ENCODE measurements at regions not wholly inside any gene's neighbourhood (a gene's known extent, or its start where the extent isn't known, plus 50 kb on each side); places are given as distances from the start of the nearest gene placed in this dataset.

- TF ChIP-seq CTCF (IDR thresholded peaks at IDR 0.05), result no peak
- no peak for TF ChIP-seq POLR2A (IDR thresholded peaks at IDR 0.05)
- H3K9me3 ChIP-seq, result no peaks in the 10 kb centered on the region
- intact Hi-C loops (cut with DNase I), result no loop called here
- WGBS, 2 donors, result 75% methylated on average over 2 of the region's 2 CpGs; no CpG with 5 or more reads in 1 of the 2 donors
- H3K4me1 ChIP-seq, result no peaks in the 10 kb centered on the region
- H3K27me3 ChIP-seq, result no peaks in the 10 kb centered on the region
- DNase-seq, result no peak
- no peak overlapping the region for H3K27ac ChIP-seq
- no peaks in the 10 kb centered on the region for H3K36me3 ChIP-seq
- H3K4me3 ChIP-seq (replicated peaks in 1 of 3), result no peak overlapping the region
Measured at GRCh38 chr2:71791061-71791450, 337.7 kb downstream of the DYSF start.

DNA sequence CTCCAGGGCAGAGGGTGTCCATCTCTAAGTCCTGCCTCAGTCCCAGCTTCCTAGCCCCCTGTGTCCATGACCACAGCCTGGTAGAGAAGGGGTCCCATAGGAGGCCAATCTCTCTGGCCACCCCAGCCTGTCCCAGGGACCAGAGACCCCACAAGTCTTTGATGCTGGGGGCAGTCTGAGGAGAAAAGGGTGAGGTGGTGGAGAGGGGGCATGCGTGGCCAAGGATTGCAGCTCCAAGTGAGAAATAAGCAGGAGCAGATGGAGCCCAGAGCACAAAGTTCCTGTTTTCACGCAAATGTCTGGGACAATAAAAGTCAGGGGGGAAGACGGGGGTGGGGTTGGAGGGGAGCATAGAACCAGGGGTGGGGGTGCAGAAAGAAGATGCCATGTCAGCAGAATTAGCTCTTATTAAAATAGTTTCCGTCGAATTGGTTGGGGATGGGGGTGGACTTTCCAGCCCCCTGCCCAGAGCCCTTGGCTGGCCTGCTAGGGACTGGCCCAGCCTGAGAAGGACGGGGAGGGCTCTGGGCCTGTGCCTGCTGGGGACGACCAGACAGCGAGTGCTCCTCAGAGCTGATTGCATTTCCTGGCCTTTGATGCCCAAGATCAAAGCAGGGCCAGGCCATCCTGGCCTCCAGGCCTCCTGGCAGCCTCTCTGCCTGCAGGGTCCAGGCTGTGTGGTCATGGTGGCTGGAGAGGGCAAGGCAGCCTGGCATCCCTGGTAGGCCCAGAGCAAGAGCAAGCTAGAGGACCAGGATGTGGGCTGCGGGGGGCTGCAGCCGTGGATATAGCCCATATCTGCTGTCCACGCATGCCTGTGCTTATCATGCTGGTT lies 337.1 kb downstream of the DYSF start:
- H3K4me3 ChIP-seq (replicated peaks in 1 of 3), result no peak overlapping the region
- H3K36me3 ChIP-seq, result no peaks in the 10 kb centered on the region
- no peak for DNase-seq
- no peak overlapping the region for H3K27ac ChIP-seq
- intact Hi-C loops (cut with DNase I), result no loop called here
- no peaks in the 10 kb centered on the region for H3K4me1 ChIP-seq
- 81 to 95% methylated on average over 10 to 11 of the region's 11 CpGs for WGBS, 2 donors
- TF ChIP-seq POLR2A (IDR thresholded peaks at IDR 0.05) (no peak), CTCF (IDR thresholded peaks at IDR 0.05) (no peak)
- H3K27me3 ChIP-seq, result no peaks in the 10 kb centered on the region
- no peaks in the 10 kb centered on the region for H3K9me3 ChIP-seq

- TF ChIP-seq CTCF (IDR thresholded peaks at IDR 0.05), result no peak
- TF ChIP-seq POLR2A (IDR thresholded peaks at IDR 0.05), result no peak
- WGBS, 2 donors, result 91 to 93% methylated on average over 14 of the region's 14 CpGs
- H3K36me3 ChIP-seq, result no peaks in the 10 kb centered on the region
- intact Hi-C loops (cut with DNase I), result no loop called here
- H3K4me3 ChIP-seq (replicated peaks in 1 of 3), result no peak overlapping the region
- H3K4me1 ChIP-seq, result no peaks in the 10 kb centered on the region
- no peak overlapping the region for H3K27ac ChIP-seq
- no peaks in the 10 kb centered on the region for H3K27me3 ChIP-seq
- DNase-seq, result no peak
- no peaks in the 10 kb centered on the region for H3K9me3 ChIP-seq
Measured at GRCh38 chr2:71789556-71790204, 336.3 kb downstream of the DYSF start.

DNA sequence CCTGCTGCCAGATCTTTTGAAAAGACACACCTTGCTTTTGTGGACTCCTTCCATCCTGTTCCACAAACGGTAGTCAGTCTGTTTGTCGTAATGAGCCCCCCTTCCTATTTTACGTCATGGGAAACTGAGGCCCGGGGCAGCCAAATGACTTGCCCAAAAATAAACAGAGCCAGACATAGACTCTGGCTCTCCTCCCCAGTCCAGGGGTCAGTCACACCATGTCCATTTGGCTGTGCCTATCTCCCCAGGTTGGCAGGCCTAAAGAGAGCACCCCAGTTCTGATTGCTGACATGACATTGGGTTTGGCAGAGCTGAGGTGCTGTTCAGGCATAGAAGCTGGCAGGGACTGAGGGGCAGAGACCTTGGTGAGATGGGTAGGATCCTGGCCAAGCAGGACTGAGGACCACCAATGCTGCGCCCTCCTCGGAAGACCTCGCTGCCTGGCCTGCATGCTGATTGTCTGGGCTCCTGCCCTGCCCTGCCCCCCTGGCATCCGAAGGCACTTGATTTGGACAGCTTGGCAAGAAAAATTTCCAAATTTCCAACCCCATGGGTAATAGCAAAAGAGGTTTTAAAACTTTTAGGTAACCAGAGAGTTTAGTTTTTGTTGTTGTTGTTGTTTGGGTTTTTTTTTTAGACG lies 335.4 kb downstream of the DYSF start:
- Histone ChIP-seq H3K4me3 (replicated peaks in 1 of 3) (no peak overlapping the region), H3K9me3 (no peaks in the 10 kb centered on the region), H3K27me3 (no peaks in the 10 kb centered on the region), H3K4me1 (no peaks in the 10 kb centered on the region), H3K27ac (no peak overlapping the region), H3K36me3 (no peaks in the 10 kb centered on the region)
- intact Hi-C loops (cut with DNase I), result no loop called here
- TF ChIP-seq CTCF (IDR thresholded peaks at IDR 0.05) (no peak), POLR2A (IDR thresholded peaks at IDR 0.05) (no peak)
- WGBS, 2 donors, result 93 to 98% methylated on average over 9 of the region's 9 CpGs
- DNase-seq, result no peak

DNA sequence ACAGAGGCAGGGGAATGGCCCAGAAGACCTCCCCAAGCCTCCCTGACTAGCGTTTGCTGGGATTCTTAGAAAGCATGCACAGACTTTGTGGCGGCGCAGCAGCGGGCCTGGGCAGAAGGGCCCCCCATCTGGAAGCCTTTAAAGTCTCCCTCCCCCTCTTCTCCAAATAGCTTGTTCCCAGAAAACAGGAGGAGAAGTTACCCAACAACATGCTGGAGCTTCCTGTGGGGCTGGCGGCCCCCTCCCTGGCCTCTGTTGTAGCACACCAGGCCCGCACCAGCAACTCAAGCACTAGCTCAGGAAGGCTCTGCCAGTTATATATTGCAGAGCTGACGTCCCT lies 334.8 kb downstream of the DYSF start:
- 87 to 92% methylated on average over 7 of the region's 7 CpGs for WGBS, 2 donors
- Histone ChIP-seq H3K4me1 (no peaks in the 10 kb centered on the region), H3K9me3 (no peaks in the 10 kb centered on the region), H3K4me3 (replicated peaks in 1 of 3) (no peak overlapping the region), H3K27ac (no peak overlapping the region), H3K27me3 (no peaks in the 10 kb centered on the region), H3K36me3 (no peaks in the 10 kb centered on the region)
- intact Hi-C loops (cut with DNase I), result no loop called here
- DNase-seq, result no peak
- no peak for TF ChIP-seq CTCF (IDR thresholded peaks at IDR 0.05)
- no peak for TF ChIP-seq POLR2A (IDR thresholded peaks at IDR 0.05)
